OCI-LY3 (cell line): ENCODE measurements at regions not wholly inside any gene's neighbourhood (a gene's known extent, or its start where the extent isn't known, plus 50 kb on each side); places are given as distances from the start of the nearest gene placed in this dataset.

ENCODE experiments used
- H2AFZ ChIP-seq: fragments of 200-600, 300-600 bp; shearing (Covaris generic); 2 replicates; pipeline ENCODE4 v1.6.0; 2014; ENCODE audit warnings: antibody characterized with exemption, low read depth, low read length
- H3K27ac ChIP-seq: fragments of 200-600, 300-600 bp; sonication (generic); 2 replicates; pipeline ENCODE4 v1.5.1; 2014; ENCODE audit warnings: mild to moderate bottlenecking, low read length, moderate library complexity, mixed read lengths
- H3K27me3 ChIP-seq: fragments of 200-600, 300-600 bp; sonication (generic); 2 replicates; pipeline ENCODE4 v1.6.1; 2014; ENCODE audit warnings: low read depth, low read length, mixed read lengths
- H3K36me3 ChIP-seq: fragments of 200-600, 300-600 bp; sonication (generic); replicated peaks from 2 replicates; pipeline ENCODE3; 2014; ENCODE audit warnings: low read depth, low read length, mixed read lengths
- H3K4me1 ChIP-seq: fragments of 300-600, 200-600 bp; sonication (generic); 2 replicates; pipeline ENCODE4 v1.6.1; 2014; ENCODE audit warnings: low read length, mixed read lengths
- H3K4me2 ChIP-seq: fragments of 200-600, 300-600 bp; sonication (generic); 2 replicates; pipeline ENCODE4 v1.6.1; 2014; ENCODE audit warnings: low read length, mixed read lengths
- H3K4me3 ChIP-seq: fragments of 300-600, 200-600 bp; sonication (generic); 2 replicates; pipeline ENCODE4 v1.5.1; 2014; ENCODE audit warnings: antibody characterized with exemption, mild to moderate bottlenecking, low read length, moderate library complexity
- H3K79me2 ChIP-seq: fragments of 300-600, 200-600 bp; shearing (Covaris generic); 2 replicates; pipeline ENCODE4 v1.6.1; 2014; ENCODE audit warnings: mild to moderate bottlenecking, low read length, mixed read lengths
- H3K9ac ChIP-seq: fragments of 300-600, 200-600 bp; shearing (Covaris generic); 2 replicates; pipeline ENCODE4 v1.6.0; 2014; ENCODE audit warnings: mild to moderate bottlenecking, low read length, moderate library complexity
- H3K9me3 ChIP-seq: fragments of 200-600, 300-600 bp; shearing (Covaris generic); 2 replicates; pipeline ENCODE4 v1.6.1; 2014; ENCODE audit warnings: low read length, mixed read lengths; ENCODE audit not compliant: insufficient read depth
- H4K20me1 ChIP-seq: fragments of 200-600, 300-600 bp; sonication (generic); 2 replicates; pipeline ENCODE4 v1.6.1; 2016; ENCODE audit warnings: low read length, mixed read lengths; ENCODE audit not compliant: insufficient read depth
- CTCF ChIP-seq: fragments of 200-600, 300-600 bp; sonication (generic); IDR thresholded peaks from 2 replicates; pipeline ENCODE4 v1.5.1; 2014; ENCODE audit warnings: antibody characterized with exemption, low read length, low read depth
- EZH2phosphoT487 ChIP-seq: fragments of 200-600 bp; shearing (Covaris generic); IDR thresholded peaks from 2 replicates; pipeline ENCODE4 v1.6.1; 2018; ENCODE audit warnings: antibody characterized with exemption, mixed run types, low read depth

GRCh38 chr4:19958848-19959247 lies 292.9 kb upstream of the SLIT2 start:
- no peaks in the 10 kb centered on the region for H3K36me3 ChIP-seq
- no peaks in the 10 kb centered on the region for H3K4me1 ChIP-seq
- H3K27ac ChIP-seq: no peak overlapping the region
- H4K20me1 ChIP-seq: no peaks in the 10 kb centered on the region
- no peak overlapping the region for H3K4me3 ChIP-seq
- no peak overlapping the region for H3K4me2 ChIP-seq
- no peak for TF ChIP-seq CTCF
- TF ChIP-seq EZH2phosphoT487: no peak
- no peak overlapping the region for H2AFZ ChIP-seq
- H3K9me3 ChIP-seq: no peaks in the 10 kb centered on the region
- H3K9ac ChIP-seq: no peak overlapping the region
- no peaks in the 10 kb centered on the region for H3K79me2 ChIP-seq
- H3K27me3 ChIP-seq: no peaks in the 10 kb centered on the region

- no peak overlapping the region for H3K27ac ChIP-seq
- no peaks in the 10 kb centered on the region for H3K79me2 ChIP-seq
- no peaks in the 10 kb centered on the region for H4K20me1 ChIP-seq
- no peak overlapping the region for H3K4me3 ChIP-seq
- H3K4me1 ChIP-seq: peaks cover 3% of the 10 kb centered on the region; the same call in 1 of the 2 replicates
- H3K4me2 ChIP-seq: no peak overlapping the region
- H2AFZ ChIP-seq: no peak overlapping the region
- H3K36me3 ChIP-seq: no peaks in the 10 kb centered on the region
- H3K9me3 ChIP-seq: no peaks in the 10 kb centered on the region
- TF ChIP-seq EZH2phosphoT487 (no peak), CTCF (no peak)
- H3K27me3 ChIP-seq: no peaks in the 10 kb centered on the region
- no peak overlapping the region for H3K9ac ChIP-seq
Measured at GRCh38 chr4:19947349-19947748, 304.4 kb upstream of the SLIT2 start.

GRCh38 chr4:19945979-19946380 lies 305.7 kb upstream of the SLIT2 start:
- Histone ChIP-seq H3K4me1 (peaks cover 3% of the 10 kb centered on the region; the same call in 1 of the 2 replicates), H3K4me2 (no peak overlapping the region), H3K36me3 (no peaks in the 10 kb centered on the region), H4K20me1 (no peaks in the 10 kb centered on the region), H2AFZ (no peak overlapping the region), H3K9ac (no peak overlapping the region), H3K79me2 (no peaks in the 10 kb centered on the region), H3K27me3 (no peaks in the 10 kb centered on the region), H3K4me3 (no peak overlapping the region), H3K9me3 (no peaks in the 10 kb centered on the region), H3K27ac (no peak overlapping the region)
- TF ChIP-seq EZH2phosphoT487: no peak
- no peak for TF ChIP-seq CTCF

GRCh38 chr4:19945501-19945900 lies 306.2 kb upstream of the SLIT2 start:
- Histone ChIP-seq H3K4me1 (peaks cover 3% of the 10 kb centered on the region; the same call in 1 of the 2 replicates), H3K27me3 (no peaks in the 10 kb centered on the region), H3K4me3 (no peak overlapping the region), H3K79me2 (no peaks in the 10 kb centered on the region), H4K20me1 (no peaks in the 10 kb centered on the region), H3K4me2 (no peak overlapping the region), H3K36me3 (no peaks in the 10 kb centered on the region), H2AFZ (no peak overlapping the region), H3K27ac (no peak overlapping the region), H3K9ac (no peak overlapping the region), H3K9me3 (no peaks in the 10 kb centered on the region)
- TF ChIP-seq CTCF: no peak
- TF ChIP-seq EZH2phosphoT487: no peak
